ENCODE measurements at regions not wholly inside any gene's neighbourhood (a gene's known extent, or its start where the extent isn't known, plus 50 kb on each side); places are given as distances from the start of the nearest gene placed in this dataset.
A peak's percentile ranks its signal among the peaks of the same experiment; 100 is the strongest.

- Mint-ChIP-seq H3K4me1 (ENCODE audit: unreplicated experiment) (peaks cover 11% of the 10 kb centered on the region), H3K27me3 (ENCODE audit: unreplicated experiment) (no peaks in the 10 kb centered on the region), H3K36me3 (ENCODE audit: low read depth, unreplicated experiment) (no peaks in the 10 kb centered on the region), H3K4me3 (ENCODE audit: unreplicated experiment) (no peak overlapping the region), H3K27ac (ENCODE audit: unreplicated experiment) (no peak overlapping the region), H3K9me3 (ENCODE audit: unreplicated experiment) (no peaks in the 10 kb centered on the region)
- DNase-seq (ENCODE audit: low spot score) = no peak
- no peak for TF ChIP-seq CTCF (IDR thresholded peaks at IDR 0.05; ENCODE audit: unreplicated experiment)
Measured at GRCh38 chr16:8358937-8359336, 231.4 kb downstream of the TMEM114 start.

DNA sequence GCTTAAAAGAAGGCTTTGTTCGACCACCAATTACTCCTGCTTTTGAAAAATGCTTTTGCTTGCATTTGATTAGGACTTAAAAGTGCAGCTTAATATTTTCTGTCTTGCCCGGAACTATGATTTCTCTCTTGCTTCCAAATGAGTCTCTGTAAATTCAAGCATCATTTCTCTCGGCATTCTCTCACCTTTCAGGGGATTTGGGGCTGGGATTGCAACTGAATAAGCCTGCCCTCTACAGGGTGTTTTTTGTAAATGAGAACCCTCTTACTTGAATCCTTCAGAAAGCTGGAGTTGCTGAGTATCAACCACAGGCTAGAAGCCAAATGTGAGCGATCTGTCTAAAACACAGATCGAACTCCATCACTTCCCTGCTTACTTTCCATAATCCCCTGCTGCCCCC is 234.6 kb downstream of the TMEM114 start:
- Mint-ChIP-seq H3K27me3 (ENCODE audit: unreplicated experiment) (no peaks in the 10 kb centered on the region), H3K4me3 (ENCODE audit: unreplicated experiment) (no peak overlapping the region), H3K36me3 (ENCODE audit: low read depth, unreplicated experiment) (no peaks in the 10 kb centered on the region), H3K4me1 (ENCODE audit: unreplicated experiment) (no peaks in the 10 kb centered on the region), H3K9me3 (ENCODE audit: unreplicated experiment) (no peaks in the 10 kb centered on the region), H3K27ac (ENCODE audit: unreplicated experiment) (no peak overlapping the region)
- no peak for TF ChIP-seq CTCF (IDR thresholded peaks at IDR 0.05; ENCODE audit: unreplicated experiment)
- DNase-seq (ENCODE audit: low spot score) = no peak

DNA sequence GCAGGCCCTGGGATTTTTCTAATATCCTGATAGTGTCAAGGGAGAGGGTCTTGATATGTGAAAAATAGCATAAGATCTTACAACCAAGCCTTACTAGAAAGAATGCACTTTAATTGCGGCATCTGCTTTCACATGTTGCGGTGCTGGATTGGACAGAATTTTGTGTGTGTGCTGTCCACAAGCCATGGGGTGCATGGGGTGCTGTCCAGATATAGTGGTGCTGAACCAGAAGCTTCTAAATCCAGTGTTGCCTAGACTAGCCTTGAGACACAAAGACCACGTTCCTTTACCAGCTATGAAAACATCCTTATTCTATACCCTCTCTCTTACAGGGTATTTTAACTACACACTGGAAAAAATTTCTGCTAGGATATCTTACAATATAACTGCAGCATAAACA is 244.0 kb downstream of the TMEM114 start:
- Mint-ChIP-seq H3K36me3 (ENCODE audit: low read depth, unreplicated experiment) (no peaks in the 10 kb centered on the region), H3K27me3 (ENCODE audit: unreplicated experiment) (peaks cover 3% of the 10 kb centered on the region), H3K27ac (ENCODE audit: unreplicated experiment) (no peak overlapping the region), H3K9me3 (ENCODE audit: unreplicated experiment) (no peaks in the 10 kb centered on the region), H3K4me3 (ENCODE audit: unreplicated experiment) (no peak overlapping the region), H3K4me1 (ENCODE audit: unreplicated experiment) (no peaks in the 10 kb centered on the region)
- DNase-seq (ENCODE audit: low spot score) = peak; percentile 34
- no peak for TF ChIP-seq CTCF (IDR thresholded peaks at IDR 0.05; ENCODE audit: unreplicated experiment)

DNA sequence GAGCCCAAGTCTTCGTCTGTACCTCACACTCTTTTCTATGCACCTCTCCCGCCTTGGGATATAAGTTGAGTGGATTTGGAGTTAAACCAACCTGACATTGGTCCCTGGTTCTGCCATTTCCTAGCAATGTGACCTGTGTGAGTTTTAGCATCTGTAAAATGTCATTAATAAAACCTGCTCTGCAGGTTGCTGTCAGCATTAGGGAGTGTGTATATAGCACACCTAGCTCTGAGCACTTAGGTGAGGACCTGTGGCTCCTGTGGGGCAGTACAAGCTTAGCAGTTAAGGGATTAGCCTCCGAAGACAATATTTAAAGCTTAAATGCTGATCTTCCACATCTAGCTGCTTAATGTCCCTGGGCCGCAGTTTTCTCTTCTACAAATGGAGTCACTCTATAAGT is 248.0 kb downstream of the TMEM114 start:
- H3K27ac Mint-ChIP-seq (ENCODE audit: unreplicated experiment) = no peak overlapping the region
- DNase-seq (ENCODE audit: low spot score) = no peak
- H3K4me1 Mint-ChIP-seq (ENCODE audit: unreplicated experiment) = no peaks in the 10 kb centered on the region
- TF ChIP-seq CTCF (IDR thresholded peaks at IDR 0.05; ENCODE audit: unreplicated experiment) = no peak
- H3K4me3 Mint-ChIP-seq (ENCODE audit: unreplicated experiment) = no peak overlapping the region
- H3K9me3 Mint-ChIP-seq (ENCODE audit: unreplicated experiment) = no peaks in the 10 kb centered on the region
- H3K36me3 Mint-ChIP-seq (ENCODE audit: low read depth, unreplicated experiment) = no peaks in the 10 kb centered on the region
- no peaks in the 10 kb centered on the region for H3K27me3 Mint-ChIP-seq (ENCODE audit: unreplicated experiment)

GRCh38 chr16:8330761-8331160 is 259.6 kb downstream of the TMEM114 start:
- no peak for TF ChIP-seq CTCF (IDR thresholded peaks at IDR 0.05; ENCODE audit: unreplicated experiment)
- Mint-ChIP-seq H3K4me3 (ENCODE audit: unreplicated experiment) (no peak overlapping the region), H3K4me1 (ENCODE audit: unreplicated experiment) (no peaks in the 10 kb centered on the region), H3K9me3 (ENCODE audit: unreplicated experiment) (no peaks in the 10 kb centered on the region), H3K27ac (ENCODE audit: unreplicated experiment) (no peak overlapping the region), H3K27me3 (ENCODE audit: unreplicated experiment) (no peaks in the 10 kb centered on the region), H3K36me3 (ENCODE audit: low read depth, unreplicated experiment) (no peaks in the 10 kb centered on the region)
- DNase-seq (ENCODE audit: low spot score) = no peak

All from endothelial cell (in vitro differentiated cells).